Fibroblast of skin of abdomen (primary cell): ENCODE measurements at regions not wholly inside any gene's neighbourhood (a gene's known extent, or its start where the extent isn't known, plus 50 kb on each side); places are given as distances from the start of the nearest gene placed in this dataset.
A peak's percentile ranks its signal among the peaks of the same experiment; 100 is the strongest.
"Not testable (repeated sequence)": the region's sequence is repeated elsewhere in the genome, so short reads cannot be mapped to it uniquely, and the experiment has no call there.

Experiments
- DNase-seq: peaks from one replicate; pipeline ENCODE4 v3.0.0-alpha.2; 2013

GRCh38 chr7:41463770-41464470 lies 239.0 kb downstream of the INHBA start:
- no peak for DNase-seq

- no peak for DNase-seq
Observed at GRCh38 chr7:41459623-41460261, 243.1 kb downstream of the INHBA start.

GRCh38 chr7:41459183-41459582 lies 243.7 kb downstream of the INHBA start:
- no peak for DNase-seq

GRCh38 chr7:41457832-41458437 lies 245.0 kb downstream of the INHBA start:
- DNase-seq: no peak

- DNase-seq: peak; percentile 14
Observed at GRCh38 chr7:41451826-41452225, 251.1 kb downstream of the INHBA start.

GRCh38 chr7:41449694-41450093 lies 253.2 kb downstream of the INHBA start:
- no peak for DNase-seq

- DNase-seq: no peak
Observed at GRCh38 chr7:41449286-41449685, 253.6 kb downstream of the INHBA start.

GRCh38 chr7:41448104-41448503 lies 254.8 kb downstream of the INHBA start:
- no peak for DNase-seq

- no peak for DNase-seq
Observed at GRCh38 chr7:41447450-41448042, 255.3 kb downstream of the INHBA start.

- peak; percentile 69 for DNase-seq
Observed at GRCh38 chr7:41446606-41447449, 256.1 kb downstream of the INHBA start.

GRCh38 chr7:41445946-41446345 lies 256.9 kb downstream of the INHBA start:
- DNase-seq: no peak

GRCh38 chr7:41445432-41445831 lies 257.5 kb downstream of the INHBA start:
- no peak for DNase-seq

- DNase-seq: no peak
Observed at GRCh38 chr7:41439515-41439879, 263.4 kb downstream of the INHBA start.

GRCh38 chr7:41438705-41439514 lies 264.0 kb downstream of the INHBA start:
- peak; percentile 41 for DNase-seq

- DNase-seq: no peak
Observed at GRCh38 chr7:41437257-41438196, 265.4 kb downstream of the INHBA start.

- no peak for DNase-seq
Observed at GRCh38 chr7:41436139-41436538, 266.8 kb downstream of the INHBA start.

- DNase-seq: not testable (repeated sequence)
Observed at GRCh38 chr7:41435020-41435419, 267.9 kb downstream of the INHBA start.

- DNase-seq: no peak
Observed at GRCh38 chr7:41431671-41432070, 271.2 kb downstream of the INHBA start.

GRCh38 chr7:41428381-41428780 lies 274.5 kb downstream of the INHBA start:
- no peak for DNase-seq

GRCh38 chr7:41425926-41426325 lies 277.0 kb downstream of the INHBA start:
- peak; percentile 78 for DNase-seq

- DNase-seq: no peak
Observed at GRCh38 chr7:41421056-41421455, 281.8 kb downstream of the INHBA start.
